Liver (tissue), 3 donors: ENCODE measurements at regions not wholly inside any gene's neighbourhood (a gene's known extent, or its start where the extent isn't known, plus 50 kb on each side); places are given as distances from the start of the nearest gene placed in this dataset.

Experiments
- CTCF ChIP-seq: fragments of 150-350 bp; IDR thresholded peaks from 2 replicates; pipeline ENCODE4 v1.5.1; 2017; ENCODE audit warnings: improper control_type of control experiment, low read depth, low read length; ENCODE audit not compliant: missing input control
- FOXA1 ChIP-seq: IDR thresholded peaks from 2 replicates; pipeline ENCODE4 v1.6.1; 2016; ENCODE audit warnings: antibody characterized with exemption
- GABPA ChIP-seq, 2 donors: IDR thresholded peaks in 1 of 2; conservative IDR thresholded peaks in 1 of 2; 2 replicates each; pipeline ENCODE4 v1.6.1; 2016; ENCODE audit warnings: antibody characterized with exemption in 2 of 2, mild to moderate bottlenecking in 1 of 2, moderate library complexity in 1 of 2
- JUND ChIP-seq, 2 donors: IDR thresholded peaks; 2 replicates each; pipeline ENCODE4 v1.6.1; 2016; ENCODE audit warnings: antibody characterized with exemption in 2 of 2
- MAX ChIP-seq: IDR thresholded peaks from 2 replicates; pipeline ENCODE4 v1.6.1; 2016; ENCODE audit warnings: antibody characterized with exemption
- RAD21 ChIP-seq, 2 donors: IDR thresholded peaks; 2 replicates each; pipeline ENCODE4 v1.6.1; 2016; ENCODE audit warnings: antibody characterized with exemption in 2 of 2, mild to moderate bottlenecking in 2 of 2
- RXRA ChIP-seq, 2 donors: IDR thresholded peaks; 2 replicates each; pipeline ENCODE4 v1.6.1; 2017 to 2018; ENCODE audit warnings: antibody characterized with exemption in 2 of 2, mild to moderate bottlenecking in 1 of 2
- SP1 ChIP-seq: IDR thresholded peaks from 2 replicates; pipeline ENCODE4 v1.6.1; 2018; ENCODE audit warnings: antibody characterized with exemption, mild to moderate bottlenecking
- TAF1 ChIP-seq: conservative IDR thresholded peaks from 2 replicates; pipeline ENCODE4 v1.6.1; 2016; ENCODE audit warnings: antibody characterized with exemption, mild to moderate bottlenecking
- YY1 ChIP-seq: IDR thresholded peaks from 2 replicates; pipeline ENCODE4 v1.6.1; 2016; ENCODE audit warnings: antibody characterized with exemption, mild to moderate bottlenecking
- donor health status: healthy.
- donor health status: healthy.

GRCh38 chr4:60326735-60327134, 873.4 kb upstream of the ADGRL3 start:
- TF ChIP-seq CTCF = no peak
- no peak for TF ChIP-seq RAD21 (IDR thresholded peaks at IDR 0.05)
- no peak for TF ChIP-seq TAF1
- TF ChIP-seq MAX = no peak
- no peak for TF ChIP-seq RXRA (IDR thresholded peaks at IDR 0.05)
- no peak for TF ChIP-seq JUND (IDR thresholded peaks at IDR 0.05)
- TF ChIP-seq GABPA (IDR thresholded peaks at IDR 0.05 in 1 of 2, conservative IDR thresholded peaks at IDR 0.05 in 1 of 2) = no peak
- no peak for TF ChIP-seq SP1
- TF ChIP-seq YY1 = no peak
- TF ChIP-seq FOXA1 = no peak
